Neural cell (in vitro differentiated cells): ENCODE measurements at regions not wholly inside any gene's neighbourhood (a gene's known extent, or its start where the extent isn't known, plus 50 kb on each side); places are given as distances from the start of the nearest gene placed in this dataset.

Experiments used
- H2AFZ ChIP-seq: fragments of 200-600, 300-800 bp; sonication (generic), shearing (Covaris generic); 2 replicates; pipeline ENCODE4 v1.6.0; 2014; ENCODE audit warnings: low read depth, mild to moderate bottlenecking, antibody characterized with exemption, low read length, moderate library complexity
- H3F3A ChIP-seq: fragments of 200-600 bp; shearing (Covaris generic); 2 replicates; pipeline ENCODE4 v1.6.1; 2016; ENCODE audit warnings: mild to moderate bottlenecking, moderate library complexity, mixed read lengths, antibody characterized with exemption, low read length; ENCODE audit not compliant: insufficient read depth, poor library complexity, severe bottlenecking
- H3K27ac ChIP-seq: fragments of 200-600, 300-800 bp; sonication (generic), shearing (Covaris generic); 2 replicates; pipeline ENCODE4 v1.5.1; 2014; ENCODE audit warnings: mild to moderate bottlenecking, low read length, moderate library complexity
- H3K27me3 ChIP-seq: fragments of 300-800, 200-600 bp; sonication (generic), shearing (Covaris generic); 2 replicates; pipeline ENCODE4 v1.6.0; 2014; ENCODE audit warnings: mild to moderate bottlenecking, low read depth, low read length, moderate library complexity; ENCODE audit not compliant: insufficient read depth
- H3K36me3 ChIP-seq: fragments of 300-800, 200-600 bp; sonication (generic), shearing (Covaris generic); 2 replicates; pipeline ENCODE4 v1.5.1; 2014; ENCODE audit warnings: mild to moderate bottlenecking, antibody characterized with exemption, low read length, moderate library complexity; ENCODE audit not compliant: insufficient read depth
- H3K4me2 ChIP-seq: fragments of 300-800, 200-600 bp; sonication (generic), shearing (Covaris generic); 2 replicates; pipeline ENCODE4 v1.6.0; 2014; ENCODE audit warnings: mild to moderate bottlenecking, low read length
- H3K4me3 ChIP-seq: fragments of 300-800, 200-600 bp; sonication (generic), shearing (Covaris generic); 2 replicates; pipeline ENCODE4 v1.5.1; 2014; ENCODE audit warnings: mild to moderate bottlenecking, low read length, moderate library complexity
- H3K79me2 ChIP-seq: fragments of 200-600 bp; shearing (Covaris generic); replicated peaks from 2 replicates; pipeline ENCODE4 v1.6.0; 2014; ENCODE audit warnings: mild to moderate bottlenecking, low read length, moderate library complexity; ENCODE audit not compliant: insufficient read depth
- H3K9ac ChIP-seq: fragments of 300-800, 200-600 bp; sonication (generic), shearing (Covaris generic); 2 replicates; pipeline ENCODE4 v1.6.1; 2016; ENCODE audit warnings: mild to moderate bottlenecking, low read length, mixed read lengths
- H3K9me2 ChIP-seq: fragments of 200-600 bp; shearing (Covaris generic); 2 replicates; pipeline ENCODE4 v1.6.1; 2016; ENCODE audit warnings: mild to moderate bottlenecking, low read length, mixed read lengths; ENCODE audit not compliant: insufficient read depth
- H3K9me3 ChIP-seq: fragments of 200-600, 300-800 bp; sonication (generic), shearing (Covaris generic); 2 replicates; pipeline ENCODE4 v1.6.1; 2016; ENCODE audit warnings: mild to moderate bottlenecking, mixed run types, low read length, moderate library complexity, mixed read lengths
- H4K20me1 ChIP-seq: fragments of 200-600 bp; shearing (Covaris generic); 2 replicates; pipeline ENCODE4 v1.6.1; 2016; ENCODE audit warnings: mild to moderate bottlenecking, mixed run types; ENCODE audit not compliant: insufficient read depth
- CTCF ChIP-seq: fragments of 450-650 bp; IDR thresholded peaks from 2 replicates; pipeline ENCODE4 v1.5.1; 2014; ENCODE audit warnings: antibody characterized with exemption, mild to moderate bottlenecking, moderate library complexity; ENCODE audit not compliant: poor library complexity, severe bottlenecking
- EP300 ChIP-seq: fragments of 450-650 bp; conservative IDR thresholded peaks from 2 replicates; pipeline ENCODE4 v1.6.1; 2014; ENCODE audit warnings: antibody characterized with exemption, mild to moderate bottlenecking, moderate library complexity; ENCODE audit not compliant: poor library complexity, severe bottlenecking
- EZH2 ChIP-seq: fragments of 200-600, 300-800 bp; shearing (Covaris generic), sonication (generic); IDR thresholded peaks from 2 replicates; pipeline ENCODE4 v1.6.1; 2014; ENCODE audit warnings: antibody characterized with exemption, low read length, borderline replicate concordance, mild to moderate bottlenecking; ENCODE audit not compliant: insufficient read depth, poor library complexity, severe bottlenecking
- MXI1 ChIP-seq: fragments of 450-650 bp; conservative IDR thresholded peaks from 2 replicates; pipeline ENCODE4 v1.6.1; 2014; ENCODE audit warnings: antibody characterized with exemption, mild to moderate bottlenecking; ENCODE audit not compliant: poor library complexity, severe bottlenecking
- POLR2AphosphoS5 ChIP-seq: IDR thresholded peaks from 2 replicates; pipeline ENCODE4 v1.6.1; 2012
- RAD21 ChIP-seq: fragments of 450-650 bp; conservative IDR thresholded peaks from 2 replicates; pipeline ENCODE4 v1.6.1; 2014; ENCODE audit warnings: antibody characterized with exemption, mild to moderate bottlenecking, moderate library complexity
- SMC3 ChIP-seq: fragments of 450-650 bp; conservative IDR thresholded peaks from 2 replicates; pipeline ENCODE4 v1.6.1; 2014; ENCODE audit warnings: antibody characterized with exemption, mild to moderate bottlenecking, moderate library complexity; ENCODE audit not compliant: poor library complexity
- TAF1 ChIP-seq: IDR thresholded peaks from 2 replicates; pipeline ENCODE4 v1.6.1; 2012; ENCODE audit warnings: low read depth
- TF ChIP-seq, protein P1 (sequence below): IDR thresholded peaks from 2 replicates; pipeline ENCODE4 v1.6.1; 2012; ENCODE audit warnings: borderline replicate concordance

DNA sequence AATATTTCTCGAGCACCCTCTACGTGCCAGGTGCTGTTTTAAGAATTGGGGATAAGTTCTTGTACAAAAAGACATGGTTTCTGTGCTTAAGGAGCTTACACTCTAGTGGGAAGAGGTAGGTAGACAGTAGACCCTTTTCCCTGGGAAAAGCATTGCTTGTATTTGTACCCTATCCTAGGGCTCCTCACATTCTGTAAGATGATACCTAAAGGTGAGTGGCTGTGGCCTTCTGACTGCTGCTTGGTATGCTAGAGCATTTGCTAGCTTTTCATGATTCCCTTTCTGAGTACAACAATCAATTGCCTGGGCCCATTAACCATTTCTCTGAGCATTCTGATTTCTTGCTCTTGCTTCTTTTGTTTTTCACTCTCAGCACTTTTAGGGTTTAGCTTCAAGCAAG is 286.6 kb downstream of the ZIC3 start:
- Histone ChIP-seq H3K9me3 (no peaks in the 10 kb centered on the region), H4K20me1 (no peaks in the 10 kb centered on the region), H3K27me3 (no peaks in the 10 kb centered on the region), H2AFZ (no peak overlapping the region), H3K9ac (no peak overlapping the region), H3K4me3 (no peak overlapping the region), H3F3A (no peaks in the 10 kb centered on the region), H3K27ac (no peak overlapping the region), H3K79me2 (no peaks in the 10 kb centered on the region), H3K4me2 (no peak overlapping the region), H3K9me2 (no peaks in the 10 kb centered on the region), H3K36me3 (no peaks in the 10 kb centered on the region)
- no peak for TF ChIP-seq MXI1
- no peak for TF ChIP-seq EP300
- TF ChIP-seq EZH2 = no peak
- TF ChIP-seq RAD21 = no peak
- no peak for TF ChIP-seq TAF1
- TF ChIP-seq, protein P1, sequence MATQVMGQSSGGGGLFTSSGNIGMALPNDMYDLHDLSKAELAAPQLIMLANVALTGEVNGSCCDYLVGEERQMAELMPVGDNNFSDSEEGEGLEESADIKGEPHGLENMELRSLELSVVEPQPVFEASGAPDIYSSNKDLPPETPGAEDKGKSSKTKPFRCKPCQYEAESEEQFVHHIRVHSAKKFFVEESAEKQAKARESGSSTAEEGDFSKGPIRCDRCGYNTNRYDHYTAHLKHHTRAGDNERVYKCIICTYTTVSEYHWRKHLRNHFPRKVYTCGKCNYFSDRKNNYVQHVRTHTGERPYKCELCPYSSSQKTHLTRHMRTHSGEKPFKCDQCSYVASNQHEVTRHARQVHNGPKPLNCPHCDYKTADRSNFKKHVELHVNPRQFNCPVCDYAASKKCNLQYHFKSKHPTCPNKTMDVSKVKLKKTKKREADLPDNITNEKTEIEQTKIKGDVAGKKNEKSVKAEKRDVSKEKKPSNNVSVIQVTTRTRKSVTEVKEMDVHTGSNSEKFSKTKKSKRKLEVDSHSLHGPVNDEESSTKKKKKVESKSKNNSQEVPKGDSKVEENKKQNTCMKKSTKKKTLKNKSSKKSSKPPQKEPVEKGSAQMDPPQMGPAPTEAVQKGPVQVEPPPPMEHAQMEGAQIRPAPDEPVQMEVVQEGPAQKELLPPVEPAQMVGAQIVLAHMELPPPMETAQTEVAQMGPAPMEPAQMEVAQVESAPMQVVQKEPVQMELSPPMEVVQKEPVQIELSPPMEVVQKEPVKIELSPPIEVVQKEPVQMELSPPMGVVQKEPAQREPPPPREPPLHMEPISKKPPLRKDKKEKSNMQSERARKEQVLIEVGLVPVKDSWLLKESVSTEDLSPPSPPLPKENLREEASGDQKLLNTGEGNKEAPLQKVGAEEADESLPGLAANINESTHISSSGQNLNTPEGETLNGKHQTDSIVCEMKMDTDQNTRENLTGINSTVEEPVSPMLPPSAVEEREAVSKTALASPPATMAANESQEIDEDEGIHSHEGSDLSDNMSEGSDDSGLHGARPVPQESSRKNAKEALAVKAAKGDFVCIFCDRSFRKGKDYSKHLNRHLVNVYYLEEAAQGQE = no peak
- TF ChIP-seq SMC3 = no peak
- TF ChIP-seq CTCF = no peak
- TF ChIP-seq POLR2AphosphoS5 = no peak

DNA sequence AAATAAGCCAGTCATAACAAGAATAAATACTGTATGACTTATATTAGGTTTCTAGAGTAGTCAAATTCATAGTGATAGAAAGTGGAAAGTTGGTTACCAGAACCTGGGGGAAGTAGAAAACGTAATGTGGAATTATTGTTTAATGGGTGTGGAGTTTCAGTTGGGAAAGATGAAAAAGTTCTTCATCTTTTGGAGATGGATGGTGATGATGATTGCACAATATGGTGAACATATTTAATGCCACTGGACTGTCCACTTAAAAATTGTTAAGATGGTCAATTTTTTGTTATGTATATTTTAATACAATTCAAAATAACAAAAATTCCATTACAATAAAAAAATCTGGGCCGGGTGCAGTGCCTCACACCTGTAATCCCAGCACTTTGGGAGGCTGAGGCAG is 289.6 kb downstream of the ZIC3 start:
- Histone ChIP-seq H3K4me2 (no peak overlapping the region), H3K27me3 (no peaks in the 10 kb centered on the region), H3K4me3 (no peak overlapping the region), H3F3A (no peaks in the 10 kb centered on the region), H3K27ac (no peak overlapping the region), H3K9me3 (no peaks in the 10 kb centered on the region), H3K9me2 (no peaks in the 10 kb centered on the region), H2AFZ (no peak overlapping the region), H3K36me3 (no peaks in the 10 kb centered on the region), H3K9ac (no peak overlapping the region), H3K79me2 (no peaks in the 10 kb centered on the region), H4K20me1 (no peaks in the 10 kb centered on the region)
- TF ChIP-seq RAD21 (no peak), MXI1 (no peak), CTCF (no peak), POLR2AphosphoS5 (no peak), EZH2 (no peak), TAF1 (no peak), SMC3 (no peak), EP300 (no peak)
- TF ChIP-seq, protein P1 = no peak
